GM21360 (cell line): ENCODE measurements at regions not wholly inside any gene's neighbourhood (a gene's known extent, or its start where the extent isn't known, plus 50 kb on each side); places are given as distances from the start of the nearest gene placed in this dataset.
"Not testable (repeated sequence)": the region's sequence is repeated elsewhere in the genome, so short reads cannot be mapped to it uniquely, and the experiment has no call there.

ENCODE experiments used
- ATAC-seq: cut with Tn5 transposase; IDR thresholded peaks from one replicate; pipeline ENCODE4 v1.9.1; 2021; ENCODE audit warnings: mild to moderate bottlenecking, moderate library complexity; ENCODE audit not compliant: unreplicated experiment

- no peak for ATAC-seq
These were observed 53.8 kb downstream of the COX7C start for GRCh38 chr5:86671536-86671935.

- ATAC-seq, result no peak
These were observed 56.3 kb downstream of the COX7C start for GRCh38 chr5:86674069-86674468.

- no peak for ATAC-seq
These were observed 57.6 kb downstream of the COX7C start for GRCh38 chr5:86675311-86675710.

GRCh38 chr5:86679529-86679928 is 61.8 kb downstream of the COX7C start:
- ATAC-seq, result peak; percentile 69

GRCh38 chr5:86679949-86680348 is 62.2 kb downstream of the COX7C start:
- ATAC-seq, result no peak

GRCh38 chr5:86684222-86684621 is 66.5 kb downstream of the COX7C start:
- no peak for ATAC-seq

GRCh38 chr5:86686046-86686445 is 68.3 kb downstream of the COX7C start:
- no peak for ATAC-seq

- no peak for ATAC-seq
These were observed 70.7 kb downstream of the COX7C start for GRCh38 chr5:86688406-86688805.

GRCh38 chr5:86689103-86689729 is 71.5 kb downstream of the COX7C start:
- no peak for ATAC-seq

GRCh38 chr5:86709157-86709881 is 91.6 kb downstream of the COX7C start:
- ATAC-seq, result no peak

- ATAC-seq, result no peak
These were observed 98.4 kb downstream of the COX7C start for GRCh38 chr5:86716121-86716520.

GRCh38 chr5:86731319-86732117 is 113.8 kb downstream of the COX7C start:
- not testable (repeated sequence) for ATAC-seq

GRCh38 chr5:86735370-86735769 is 117.6 kb downstream of the COX7C start:
- ATAC-seq, result no peak

GRCh38 chr5:86737579-86737978 is 119.8 kb downstream of the COX7C start:
- no peak for ATAC-seq

- no peak for ATAC-seq
These were observed 130.9 kb downstream of the COX7C start for GRCh38 chr5:86748538-86749105.

GRCh38 chr5:86749841-86750240 is 132.1 kb downstream of the COX7C start:
- no peak for ATAC-seq

GRCh38 chr5:86756839-86757238 is 139.1 kb downstream of the COX7C start:
- no peak for ATAC-seq

GRCh38 chr5:86757824-86758223 is 140.1 kb downstream of the COX7C start:
- no peak for ATAC-seq

GRCh38 chr5:86760661-86761060 is 142.9 kb downstream of the COX7C start:
- no peak for ATAC-seq

GRCh38 chr5:86763929-86764328 is 146.2 kb downstream of the COX7C start:
- ATAC-seq, result no peak

GRCh38 chr5:86765778-86766502 is 148.2 kb downstream of the COX7C start:
- ATAC-seq, result no peak
